ENCODE measurements at regions not wholly inside any gene's neighbourhood (a gene's known extent, or its start where the extent isn't known, plus 50 kb on each side); places are given as distances from the start of the nearest gene placed in this dataset.

GRCh38 chr12:13454991-13455777 lies 258.7 kb downstream of the EMP1 start:
- TF ChIP-seq POLR2A (IDR thresholded peaks at IDR 0.05): no peak
- TF ChIP-seq, protein P1, sequence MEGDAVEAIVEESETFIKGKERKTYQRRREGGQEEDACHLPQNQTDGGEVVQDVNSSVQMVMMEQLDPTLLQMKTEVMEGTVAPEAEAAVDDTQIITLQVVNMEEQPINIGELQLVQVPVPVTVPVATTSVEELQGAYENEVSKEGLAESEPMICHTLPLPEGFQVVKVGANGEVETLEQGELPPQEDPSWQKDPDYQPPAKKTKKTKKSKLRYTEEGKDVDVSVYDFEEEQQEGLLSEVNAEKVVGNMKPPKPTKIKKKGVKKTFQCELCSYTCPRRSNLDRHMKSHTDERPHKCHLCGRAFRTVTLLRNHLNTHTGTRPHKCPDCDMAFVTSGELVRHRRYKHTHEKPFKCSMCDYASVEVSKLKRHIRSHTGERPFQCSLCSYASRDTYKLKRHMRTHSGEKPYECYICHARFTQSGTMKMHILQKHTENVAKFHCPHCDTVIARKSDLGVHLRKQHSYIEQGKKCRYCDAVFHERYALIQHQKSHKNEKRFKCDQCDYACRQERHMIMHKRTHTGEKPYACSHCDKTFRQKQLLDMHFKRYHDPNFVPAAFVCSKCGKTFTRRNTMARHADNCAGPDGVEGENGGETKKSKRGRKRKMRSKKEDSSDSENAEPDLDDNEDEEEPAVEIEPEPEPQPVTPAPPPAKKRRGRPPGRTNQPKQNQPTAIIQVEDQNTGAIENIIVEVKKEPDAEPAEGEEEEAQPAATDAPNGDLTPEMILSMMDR (IDR thresholded peaks at IDR 0.05): no peak
- no peak for TF ChIP-seq POLR2AphosphoS5 (IDR thresholded peaks at IDR 0.05)
- TF ChIP-seq EP300 (IDR thresholded peaks at IDR 0.05): no peak
